ENCODE measurements at regions not wholly inside any gene's neighbourhood (a gene's known extent, or its start where the extent isn't known, plus 50 kb on each side); places are given as distances from the start of the nearest gene placed in this dataset.

DNA sequence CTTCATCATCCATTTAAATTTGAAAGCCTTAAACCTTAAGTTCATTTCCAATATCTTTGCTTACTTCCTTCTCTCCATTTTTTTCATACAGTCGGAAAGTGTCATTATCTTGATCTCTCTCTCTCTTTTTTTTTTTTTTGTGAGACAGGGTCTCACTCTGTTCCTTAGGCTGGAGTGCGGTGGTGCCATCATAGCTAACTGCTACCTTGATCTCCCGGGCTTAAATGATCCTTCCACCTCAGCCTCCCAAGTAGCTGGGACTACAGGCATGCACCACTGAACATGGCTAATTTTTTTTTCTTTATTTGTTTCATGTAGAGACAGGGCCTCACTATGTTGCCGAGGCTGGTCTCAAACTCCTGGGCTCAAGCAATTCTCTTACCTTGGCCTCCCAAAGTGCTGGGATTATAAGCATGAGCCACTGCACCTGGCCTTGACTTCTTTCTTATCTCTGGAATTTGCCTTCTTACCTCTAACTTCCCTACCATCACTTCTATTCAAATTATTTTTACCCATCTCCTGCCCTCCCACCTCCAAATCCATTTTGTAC lies 222.2 kb downstream of the MYCN start (continued):
- TF ChIP-seq, protein P1, sequence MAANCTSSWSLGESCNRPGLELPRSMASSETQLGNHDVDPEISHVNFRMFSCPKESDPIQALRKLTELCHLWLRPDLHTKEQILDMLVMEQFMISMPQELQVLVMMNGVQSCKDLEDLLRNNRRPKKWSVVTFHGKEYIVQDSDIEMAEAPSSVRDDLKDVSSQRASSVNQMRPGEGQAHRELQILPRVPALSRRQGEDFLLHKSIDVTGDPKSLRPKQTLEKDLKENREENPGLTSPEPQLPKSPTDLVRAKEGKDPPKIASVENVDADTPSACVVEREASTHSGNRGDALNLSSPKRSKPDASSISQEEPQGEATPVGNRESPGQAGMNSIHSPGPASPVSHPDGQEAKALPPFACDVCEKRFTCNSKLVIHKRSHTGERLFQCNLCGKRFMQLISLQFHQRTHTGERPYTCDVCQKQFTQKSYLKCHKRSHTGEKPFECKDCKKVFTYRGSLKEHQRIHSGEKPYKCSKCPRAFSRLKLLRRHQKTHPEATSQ (tag by site-specific recombination; IDR thresholded peaks at IDR 0.05): no peak
- TF ChIP-seq ZSCAN16 (tag by site-specific recombination; IDR thresholded peaks at IDR 0.05): no peak
- TF ChIP-seq IKZF3 (tag by site-specific recombination; IDR thresholded peaks at IDR 0.05): no peak
- TF ChIP-seq, protein P2, sequence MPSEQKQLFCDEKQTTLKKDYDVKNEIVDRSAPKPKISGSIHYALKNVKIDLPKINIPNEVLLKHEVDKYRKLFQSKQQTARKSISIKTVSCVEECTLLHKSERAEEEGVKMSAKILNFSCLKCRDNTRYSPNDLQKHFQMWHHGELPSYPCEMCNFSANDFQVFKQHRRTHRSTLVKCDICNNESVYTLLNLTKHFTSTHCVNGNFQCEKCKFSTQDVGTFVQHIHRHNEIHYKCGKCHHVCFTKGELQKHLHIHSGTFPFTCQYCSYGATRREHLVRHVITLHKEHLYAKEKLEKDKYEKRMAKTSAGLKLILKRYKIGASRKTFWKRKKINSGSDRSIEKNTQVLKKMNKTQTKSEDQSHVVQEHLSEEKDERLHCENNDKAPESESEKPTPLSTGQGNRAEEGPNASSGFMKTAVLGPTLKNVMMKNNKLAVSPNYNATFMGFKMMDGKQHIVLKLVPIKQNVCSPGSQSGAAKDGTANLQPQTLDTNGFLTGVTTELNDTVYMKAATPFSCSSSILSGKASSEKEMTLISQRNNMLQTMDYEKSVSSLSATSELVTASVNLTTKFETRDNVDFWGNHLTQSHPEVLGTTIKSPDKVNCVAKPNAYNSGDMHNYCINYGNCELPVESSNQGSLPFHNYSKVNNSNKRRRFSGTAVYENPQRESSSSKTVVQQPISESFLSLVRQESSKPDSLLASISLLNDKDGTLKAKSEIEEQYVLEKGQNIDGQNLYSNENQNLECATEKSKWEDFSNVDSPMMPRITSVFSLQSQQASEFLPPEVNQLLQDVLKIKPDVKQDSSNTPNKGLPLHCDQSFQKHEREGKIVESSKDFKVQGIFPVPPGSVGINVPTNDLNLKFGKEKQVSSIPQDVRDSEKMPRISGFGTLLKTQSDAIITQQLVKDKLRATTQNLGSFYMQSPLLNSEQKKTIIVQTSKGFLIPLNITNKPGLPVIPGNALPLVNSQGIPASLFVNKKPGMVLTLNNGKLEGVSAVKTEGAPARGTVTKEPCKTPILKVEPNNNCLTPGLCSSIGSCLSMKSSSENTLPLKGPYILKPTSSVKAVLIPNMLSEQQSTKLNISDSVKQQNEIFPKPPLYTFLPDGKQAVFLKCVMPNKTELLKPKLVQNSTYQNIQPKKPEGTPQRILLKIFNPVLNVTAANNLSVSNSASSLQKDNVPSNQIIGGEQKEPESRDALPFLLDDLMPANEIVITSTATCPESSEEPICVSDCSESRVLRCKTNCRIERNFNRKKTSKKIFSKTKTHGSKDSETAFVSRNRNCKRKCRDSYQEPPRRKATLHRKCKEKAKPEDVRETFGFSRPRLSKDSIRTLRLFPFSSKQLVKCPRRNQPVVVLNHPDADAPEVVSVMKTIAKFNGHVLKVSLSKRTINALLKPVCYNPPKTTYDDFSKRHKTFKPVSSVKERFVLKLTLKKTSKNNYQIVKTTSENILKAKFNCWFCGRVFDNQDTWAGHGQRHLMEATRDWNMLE (tag by site-specific recombination; conservative IDR thresholded peaks at IDR 0.05; ENCODE audit: low read depth): no peak
- TF ChIP-seq ZBTB21 (tag by site-specific recombination; IDR thresholded peaks at IDR 0.05): no peak
- no peak for TF ChIP-seq ZNF473 (tag by site-specific recombination; IDR thresholded peaks at IDR 0.05)
- TF ChIP-seq, protein P3, sequence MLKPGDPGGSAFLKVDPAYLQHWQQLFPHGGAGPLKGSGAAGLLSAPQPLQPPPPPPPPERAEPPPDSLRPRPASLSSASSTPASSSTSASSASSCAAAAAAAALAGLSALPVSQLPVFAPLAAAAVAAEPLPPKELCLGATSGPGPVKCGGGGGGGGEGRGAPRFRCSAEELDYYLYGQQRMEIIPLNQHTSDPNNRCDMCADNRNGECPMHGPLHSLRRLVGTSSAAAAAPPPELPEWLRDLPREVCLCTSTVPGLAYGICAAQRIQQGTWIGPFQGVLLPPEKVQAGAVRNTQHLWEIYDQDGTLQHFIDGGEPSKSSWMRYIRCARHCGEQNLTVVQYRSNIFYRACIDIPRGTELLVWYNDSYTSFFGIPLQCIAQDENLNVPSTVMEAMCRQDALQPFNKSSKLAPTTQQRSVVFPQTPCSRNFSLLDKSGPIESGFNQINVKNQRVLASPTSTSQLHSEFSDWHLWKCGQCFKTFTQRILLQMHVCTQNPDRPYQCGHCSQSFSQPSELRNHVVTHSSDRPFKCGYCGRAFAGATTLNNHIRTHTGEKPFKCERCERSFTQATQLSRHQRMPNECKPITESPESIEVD (tag by site-specific recombination; IDR thresholded peaks at IDR 0.05): no peak

DNA sequence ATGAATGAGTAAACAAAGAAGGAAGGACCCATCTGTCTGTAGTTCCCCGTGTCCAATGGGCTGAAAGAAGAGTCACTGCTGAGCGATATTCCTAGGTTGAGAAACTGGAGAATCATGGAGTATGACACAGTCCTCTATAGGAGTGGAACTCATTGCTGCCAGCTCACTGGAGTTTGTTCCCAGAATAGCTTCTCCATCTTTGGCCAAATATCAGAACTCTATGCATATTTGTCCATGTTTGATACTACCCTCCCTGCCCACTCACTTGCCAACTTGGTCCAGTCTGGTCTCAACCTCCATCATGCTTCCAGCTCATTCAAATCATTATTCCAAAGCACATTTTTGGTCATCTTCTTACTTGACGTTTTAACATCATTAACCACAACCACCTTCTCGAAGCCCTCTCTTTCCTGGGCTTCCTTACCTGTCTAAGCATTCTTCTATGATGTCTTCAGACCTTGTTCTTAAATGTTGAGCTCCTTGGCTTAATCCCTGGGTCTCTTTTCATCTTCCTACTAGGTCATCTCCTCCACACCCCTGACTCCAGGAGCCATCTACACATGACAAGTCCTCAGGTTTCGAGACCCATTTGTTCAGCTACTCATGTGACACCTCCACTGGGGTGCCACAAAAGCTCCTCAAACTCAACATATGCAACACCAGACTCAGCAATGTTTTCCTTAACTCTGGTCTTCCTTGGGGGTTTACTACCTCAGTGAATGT lies 221.6 kb downstream of the MYCN start:
- ChIA-PET CTCF (interaction anchor here (0.6 kb wide), 1 partner anchor 132 kb away, joined by 6 read pairs; no protein-coding TSS in a partner anchor), POLR2A (no interaction called here)
- H3K27ac ChIP-seq (ENCODE audit: extremely low read depth, low read depth, low read length): no peak overlapping the region
- H3K4me3 ChIP-seq (ENCODE audit: low read depth, low read length): no peak overlapping the region
- TF ChIP-seq, protein P1 (tag by site-specific recombination; IDR thresholded peaks at IDR 0.05): no peak
- no peak for TF ChIP-seq ZNF677 (tag by site-specific recombination; IDR thresholded peaks at IDR 0.05)
- no peak for TF ChIP-seq ZIC2 (tag by site-specific recombination; IDR thresholded peaks at IDR 0.05)
- TF ChIP-seq, protein P4, sequence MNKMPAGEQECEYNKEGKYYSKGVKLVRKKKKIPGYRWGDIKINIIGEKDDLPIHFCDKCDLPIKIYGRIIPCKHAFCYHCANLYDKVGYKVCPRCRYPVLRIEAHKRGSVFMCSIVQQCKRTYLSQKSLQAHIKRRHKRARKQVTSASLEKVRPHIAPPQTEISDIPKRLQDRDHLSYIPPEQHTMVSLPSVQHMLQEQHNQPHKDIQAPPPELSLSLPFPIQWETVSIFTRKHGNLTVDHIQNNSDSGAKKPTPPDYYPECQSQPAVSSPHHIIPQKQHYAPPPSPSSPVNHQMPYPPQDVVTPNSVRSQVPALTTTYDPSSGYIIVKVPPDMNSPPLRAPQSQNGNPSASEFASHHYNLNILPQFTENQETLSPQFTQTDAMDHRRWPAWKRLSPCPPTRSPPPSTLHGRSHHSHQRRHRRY (tag by site-specific recombination; IDR thresholded peaks at IDR 0.05): no peak
- no peak for TF ChIP-seq ZNF37A (tag by site-specific recombination; IDR thresholded peaks at IDR 0.05)
- no peak for TF ChIP-seq ZNF350 (tag by site-specific recombination; IDR thresholded peaks at IDR 0.05)
- TF ChIP-seq, protein P5, sequence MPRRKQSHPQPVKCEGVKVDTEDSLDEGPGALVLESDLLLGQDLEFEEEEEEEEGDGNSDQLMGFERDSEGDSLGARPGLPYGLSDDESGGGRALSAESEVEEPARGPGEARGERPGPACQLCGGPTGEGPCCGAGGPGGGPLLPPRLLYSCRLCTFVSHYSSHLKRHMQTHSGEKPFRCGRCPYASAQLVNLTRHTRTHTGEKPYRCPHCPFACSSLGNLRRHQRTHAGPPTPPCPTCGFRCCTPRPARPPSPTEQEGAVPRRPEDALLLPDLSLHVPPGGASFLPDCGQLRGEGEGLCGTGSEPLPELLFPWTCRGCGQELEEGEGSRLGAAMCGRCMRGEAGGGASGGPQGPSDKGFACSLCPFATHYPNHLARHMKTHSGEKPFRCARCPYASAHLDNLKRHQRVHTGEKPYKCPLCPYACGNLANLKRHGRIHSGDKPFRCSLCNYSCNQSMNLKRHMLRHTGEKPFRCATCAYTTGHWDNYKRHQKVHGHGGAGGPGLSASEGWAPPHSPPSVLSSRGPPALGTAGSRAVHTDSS (tag by site-specific recombination; IDR thresholded peaks at IDR 0.05): no peak
- H3K36me3 ChIP-seq (ENCODE audit: control insufficient read depth in 2 of 2, insufficient read depth in 1 of 2, low read length in 2 of 2): no peaks in the 10 kb centered on the region
- no peaks in the 10 kb centered on the region for H3K9me3 ChIP-seq (ENCODE audit: control insufficient read depth, insufficient read depth, low read depth, low read length)
- no peaks in the 10 kb centered on the region for H3K4me1 ChIP-seq (ENCODE audit: control insufficient read depth, insufficient read depth, low read length)
